Ramos (cell line): ENCODE measurements at regions not wholly inside any gene's neighbourhood (a gene's known extent, or its start where the extent isn't known, plus 50 kb on each side); places are given as distances from the start of the nearest gene placed in this dataset.

ENCODE experiments used
- in situ Hi-C: fragments of 300-500 bp; cut with MboI; formaldehyde crosslinking; loops from one replicate; pipeline ENCODE4 v1.14.3; 2022; ENCODE audit warnings: low sequenced_read_pairs; ENCODE audit not compliant: unreplicated experiment

- in situ Hi-C loops, result no loop called here
These were observed 468.1 kb upstream of the IGFBP3 start for GRCh38 chr7:46389146-46389545.

GRCh38 chr7:46387646-46388045 lies 466.6 kb upstream of the IGFBP3 start:
- in situ Hi-C loops, result no loop called here

GRCh38 chr7:46386428-46387399 lies 465.6 kb upstream of the IGFBP3 start:
- in situ Hi-C loops, result no loop called here

- in situ Hi-C loops, result no loop called here
These were observed 464.7 kb upstream of the IGFBP3 start for GRCh38 chr7:46385662-46386309.

DNA sequence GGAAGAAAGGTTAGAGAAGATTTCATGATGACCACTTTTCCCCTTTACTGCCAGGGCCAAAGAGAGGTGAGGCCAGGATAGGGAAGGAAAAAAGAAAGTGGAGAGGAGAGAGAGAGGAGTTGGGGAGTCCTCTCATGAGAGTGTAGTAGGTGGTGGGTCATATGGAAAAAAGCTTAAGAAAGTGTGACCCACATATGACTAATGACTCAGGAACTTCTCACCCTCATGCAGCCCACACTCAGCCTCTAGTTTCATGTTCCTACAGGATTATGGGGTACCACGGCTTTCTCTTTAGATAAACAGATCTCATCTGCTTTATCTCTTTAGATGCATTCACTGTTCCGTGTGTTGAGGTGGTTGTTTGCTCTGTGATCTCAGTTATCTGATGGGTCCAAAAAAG lies 462.5 kb upstream of the IGFBP3 start:
- in situ Hi-C loops, result no loop called here

DNA sequence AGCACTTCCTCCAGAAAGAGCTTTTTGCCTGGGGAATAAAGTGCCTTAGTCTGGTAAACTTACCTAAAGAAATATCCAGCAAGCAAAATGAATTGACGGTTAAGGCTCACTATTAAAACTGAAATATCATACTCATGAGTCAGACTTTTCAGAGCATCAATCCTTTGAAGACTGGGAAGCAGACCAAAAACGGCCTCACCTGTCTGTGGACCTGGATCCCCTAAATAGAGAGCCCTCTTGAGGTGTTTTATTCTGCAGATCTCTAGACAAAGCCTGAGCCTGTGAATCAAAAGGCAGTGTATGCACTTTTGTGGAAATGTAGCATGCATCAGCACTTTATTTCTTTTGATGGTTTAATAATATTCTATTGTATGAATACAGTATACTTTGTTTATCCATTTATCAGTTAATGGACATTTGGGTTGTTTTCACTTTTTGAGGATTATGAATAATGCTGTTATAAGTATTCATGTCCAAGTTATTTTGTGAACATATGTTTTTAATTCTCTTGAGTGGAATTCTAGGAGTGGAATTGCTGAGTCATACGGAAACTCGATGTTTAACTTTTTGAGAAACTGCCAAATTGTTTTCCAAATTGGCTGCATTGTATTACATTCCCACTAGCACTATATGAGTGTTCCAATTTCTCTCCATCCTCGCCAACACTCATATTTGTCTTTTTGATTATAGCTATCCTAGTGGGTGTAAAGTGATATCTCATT lies 449.0 kb upstream of the IGFBP3 start:
- in situ Hi-C loops, result no loop called here

- in situ Hi-C loops, result no loop called here
These were observed 447.8 kb upstream of the IGFBP3 start for GRCh38 chr7:46368871-46369270.

DNA sequence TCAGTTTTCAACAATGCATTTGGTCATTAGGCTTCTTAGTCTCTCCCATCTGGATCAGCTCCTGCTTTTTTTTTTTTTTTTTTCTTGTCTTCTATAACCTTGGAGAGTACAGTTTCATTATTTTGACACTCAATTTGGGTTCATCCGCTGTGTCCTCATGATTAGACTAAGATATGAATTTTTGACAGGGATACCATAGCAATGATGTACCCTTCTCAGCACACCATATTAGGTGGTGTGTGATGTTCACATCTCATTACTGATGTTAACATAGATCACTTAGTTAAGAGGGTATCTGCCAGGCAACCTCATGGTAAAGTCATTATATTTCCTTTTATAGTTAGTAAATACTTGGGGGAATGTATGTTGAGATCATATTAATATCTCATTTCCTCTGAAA lies 445.5 kb upstream of the IGFBP3 start:
- in situ Hi-C loops, result no loop called here

GRCh38 chr7:46363688-46364087 lies 442.6 kb upstream of the IGFBP3 start:
- in situ Hi-C loops, result no loop called here

DNA sequence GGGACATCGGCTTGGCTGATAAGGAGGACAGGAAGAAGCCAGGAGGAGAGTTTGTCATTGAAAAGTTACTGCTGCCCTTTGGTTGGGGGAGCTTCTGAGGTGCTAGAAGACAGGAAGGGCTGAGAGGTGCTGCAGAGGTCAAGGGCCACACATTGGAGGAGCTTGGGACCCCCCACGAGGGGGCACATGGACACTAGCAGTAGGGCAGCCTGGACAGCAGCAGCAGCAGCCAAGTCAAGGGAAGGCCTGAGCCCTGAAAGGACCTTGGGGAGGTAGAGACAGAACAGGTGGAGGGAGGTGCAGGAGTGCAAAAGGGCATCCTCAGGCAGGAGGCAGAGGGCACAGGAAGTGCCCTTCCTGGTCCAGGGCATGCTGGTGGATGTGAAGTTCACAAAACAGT lies 439.7 kb upstream of the IGFBP3 start:
- in situ Hi-C loops, result no loop called here

DNA sequence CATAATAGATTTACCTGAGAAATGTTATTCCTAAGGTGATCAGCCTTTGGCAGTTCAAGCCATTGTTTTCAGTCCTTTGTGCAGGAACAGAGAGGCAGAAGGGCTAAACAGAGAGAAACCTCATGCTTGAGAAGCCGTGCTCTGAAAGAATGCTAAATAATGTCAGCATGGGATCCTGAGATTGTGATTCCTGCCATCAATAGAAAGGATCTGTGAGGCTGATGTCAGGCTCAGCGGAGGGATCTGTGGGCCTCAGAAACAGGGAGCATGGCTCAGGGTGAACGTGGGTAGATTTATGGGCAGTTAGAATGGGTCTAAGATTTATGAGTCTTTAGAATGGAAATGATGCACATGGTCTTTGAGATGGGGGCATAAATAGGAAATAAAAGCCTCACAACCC lies 439.2 kb upstream of the IGFBP3 start:
- in situ Hi-C loops, result no loop called here

DNA sequence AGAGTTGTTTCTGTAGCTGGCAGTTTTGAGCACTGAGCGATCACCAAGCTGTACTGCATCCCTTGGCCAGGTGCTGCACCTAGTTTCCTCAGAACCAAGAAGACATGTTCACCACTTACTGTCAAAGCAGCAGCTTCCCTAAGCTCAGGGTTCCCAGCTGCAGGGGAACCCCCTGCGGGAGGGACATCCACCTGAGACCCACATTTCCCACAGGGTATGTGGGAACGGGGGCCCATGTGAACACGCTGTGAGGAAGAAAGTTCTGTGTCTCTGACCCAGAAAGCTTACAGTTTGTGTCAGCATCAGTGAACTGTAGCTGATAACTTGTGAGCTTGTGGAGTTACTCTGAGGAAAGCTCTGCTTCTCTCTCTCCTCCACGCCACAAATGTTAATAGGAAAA lies 436.8 kb upstream of the IGFBP3 start:
- in situ Hi-C loops, result no loop called here

GRCh38 chr7:46357290-46357689 lies 436.2 kb upstream of the IGFBP3 start:
- in situ Hi-C loops, result no loop called here

DNA sequence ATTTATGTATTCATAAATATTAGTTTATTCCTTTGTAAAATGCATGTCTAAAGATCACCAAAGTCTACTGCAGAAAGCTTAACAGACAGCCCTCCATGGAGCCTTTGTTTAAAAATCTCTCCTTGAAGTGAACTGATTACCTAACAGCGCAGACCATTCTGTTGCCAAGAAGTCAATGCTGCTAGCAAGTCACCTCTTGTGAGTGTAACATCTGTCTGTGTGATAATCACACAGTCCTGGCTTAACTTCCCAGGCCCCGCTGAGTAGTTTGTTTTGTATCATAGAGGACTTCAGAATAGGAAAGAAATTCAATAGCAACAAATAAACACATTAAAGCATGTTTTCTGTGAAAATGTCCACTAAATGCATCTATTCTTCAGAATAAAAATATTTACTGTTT lies 435.3 kb upstream of the IGFBP3 start:
- in situ Hi-C loops, result no loop called here

DNA sequence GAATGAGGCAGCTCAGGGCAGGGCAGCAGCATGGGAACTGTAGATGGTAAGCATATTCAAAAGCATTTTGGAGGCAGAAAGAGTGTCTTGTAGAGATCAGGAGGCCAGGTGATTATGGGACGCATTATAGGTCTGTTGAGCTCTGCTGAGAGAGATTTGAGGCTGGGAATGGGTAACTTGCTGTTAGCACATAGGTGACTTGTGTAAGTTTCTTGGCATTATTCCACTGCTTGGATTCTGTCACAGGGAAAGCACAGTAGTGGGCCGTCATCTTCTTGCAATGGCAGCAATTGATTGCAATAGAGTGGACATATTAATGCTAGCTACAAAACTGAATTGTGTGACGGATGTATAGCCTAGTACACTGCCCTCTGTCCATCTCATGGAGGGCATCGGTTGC lies 434.3 kb upstream of the IGFBP3 start:
- in situ Hi-C loops, result no loop called here

DNA sequence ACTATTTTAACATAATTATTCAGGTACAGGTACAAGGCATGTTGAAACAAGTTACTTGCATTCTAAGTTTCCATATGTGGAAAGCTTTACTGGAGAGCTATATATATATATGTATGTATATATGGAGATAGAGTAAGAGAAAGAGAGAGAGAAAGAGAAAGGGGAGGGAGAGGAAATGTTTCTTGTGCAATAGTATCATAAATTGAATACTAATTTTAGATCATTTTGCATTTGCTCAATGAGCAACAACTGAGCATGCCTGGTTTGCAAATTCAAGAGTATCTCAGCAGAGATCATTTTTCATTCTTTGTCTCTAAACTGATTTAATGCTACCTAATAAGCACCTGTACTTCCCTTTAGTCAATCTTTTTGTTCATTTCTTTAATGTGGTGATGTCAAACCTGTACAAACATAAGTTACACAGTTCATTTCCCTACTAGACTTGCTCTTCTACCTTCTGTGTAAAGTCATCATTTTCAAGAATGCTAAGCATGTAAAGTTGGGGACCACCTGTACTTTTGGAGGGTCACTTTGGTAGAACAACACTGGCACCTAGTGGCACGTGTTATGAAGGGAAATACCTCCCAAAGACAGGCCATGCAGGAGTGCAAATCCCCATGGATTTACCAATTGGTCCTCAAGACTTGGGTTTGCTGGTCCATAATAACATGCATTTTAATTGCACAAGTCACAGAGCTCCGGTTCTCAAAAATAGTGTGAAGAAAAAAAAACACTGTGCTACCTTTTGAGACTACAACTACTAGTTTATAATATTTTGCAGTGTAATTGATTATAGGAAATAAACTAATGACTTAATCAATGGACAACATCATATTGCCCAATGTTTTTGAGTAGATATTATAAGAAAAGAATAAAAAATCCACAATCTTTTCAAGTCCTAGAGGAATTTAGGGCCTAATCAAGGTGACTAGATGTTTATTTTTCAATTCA lies 431.2 kb upstream of the IGFBP3 start:
- in situ Hi-C loops, result no loop called here

- in situ Hi-C loops, result no loop called here
These were observed 428.4 kb upstream of the IGFBP3 start for GRCh38 chr7:46349490-46349889.

DNA sequence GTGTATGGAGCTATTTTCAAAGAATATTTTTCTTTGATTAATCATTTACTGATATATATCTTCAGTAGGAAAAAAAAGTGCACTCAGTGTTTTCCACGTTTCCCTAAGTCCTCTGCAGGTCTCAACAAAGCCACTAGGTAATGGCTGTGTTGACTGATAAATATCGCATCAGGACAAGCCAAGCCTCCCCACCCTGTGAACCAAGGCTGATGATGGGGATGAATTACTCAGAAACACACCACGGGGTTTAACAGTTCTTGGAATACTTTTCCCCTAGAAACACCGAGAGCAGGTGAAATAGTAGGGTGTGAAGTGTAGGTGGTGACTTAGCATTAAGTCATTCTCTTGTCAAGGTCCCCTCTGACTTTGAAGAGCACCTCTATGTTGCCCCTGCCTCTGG lies 423.5 kb upstream of the IGFBP3 start:
- in situ Hi-C loops, result no loop called here

- in situ Hi-C loops, result no loop called here
These were observed 422.7 kb upstream of the IGFBP3 start for GRCh38 chr7:46343802-46344201.

GRCh38 chr7:46322937-46323336 lies 401.9 kb upstream of the IGFBP3 start:
- in situ Hi-C loops, result no loop called here
